Suprapubic skin (tissue), 3 donors: ENCODE measurements at regions not wholly inside any gene's neighbourhood (a gene's known extent, or its start where the extent isn't known, plus 50 kb on each side); places are given as distances from the start of the nearest gene placed in this dataset.

Experiments used
- CTCF ChIP-seq, 2 donors: fragments of 200-600 bp in 1 of 2; fragments of 450-650 bp in 1 of 2; sonication (generic) in 1 of 2; IDR thresholded peaks; one replicate each; pipeline ENCODE4 v1.5.1; 2016 to 2019; ENCODE audit warnings: antibody characterized with exemption in 2 of 2, mild to moderate bottlenecking in 1 of 2, moderate library complexity in 1 of 2
- EP300 ChIP-seq: sonication (generic); formaldehyde crosslinking; IDR thresholded peaks from one replicate; pipeline ENCODE4 v1.6.1; 2017; ENCODE audit warnings: antibody characterized with exemption
- POLR2A ChIP-seq, 2 donors: fragments of 450-650 bp; IDR thresholded peaks; one replicate each; pipeline ENCODE4 v1.6.1; 2017; ENCODE audit warnings: antibody characterized with exemption in 2 of 2, mild to moderate bottlenecking in 2 of 2, moderate library complexity in 2 of 2

GRCh38 chr18:1510542-1511179 lies 606.0 kb downstream of the ADCYAP1 start:
- TF ChIP-seq EP300 (no peak), CTCF (IDR thresholded peaks at IDR 0.05) (no peak), POLR2A (IDR thresholded peaks at IDR 0.05) (no peak)
